AG09309 (cell line): ENCODE measurements at regions not wholly inside any gene's neighbourhood (a gene's known extent, or its start where the extent isn't known, plus 50 kb on each side); places are given as distances from the start of the nearest gene placed in this dataset.

Experiments used
- DNase-seq: peaks from one replicate; pipeline ENCODE4 v3.0.0-alpha.2; 2010; ENCODE audit warnings: low read depth
- H3K4me3 ChIP-seq: 2 replicates; pipeline ENCODE4 v1.5.1; 2011; ENCODE audit warnings: mild to moderate bottlenecking, low read depth, low read length, moderate library complexity; ENCODE audit not compliant: control insufficient read depth
- TF ChIP-seq, protein P1 (sequence below): IDR thresholded peaks from 2 replicates; pipeline ENCODE4 v1.5.1; 2011; ENCODE audit warnings: mild to moderate bottlenecking, low read depth, low read length, inconsistent platforms; ENCODE audit not compliant: insufficient read depth, control insufficient read depth; ENCODE audit errors: missing control alignments

DNA sequence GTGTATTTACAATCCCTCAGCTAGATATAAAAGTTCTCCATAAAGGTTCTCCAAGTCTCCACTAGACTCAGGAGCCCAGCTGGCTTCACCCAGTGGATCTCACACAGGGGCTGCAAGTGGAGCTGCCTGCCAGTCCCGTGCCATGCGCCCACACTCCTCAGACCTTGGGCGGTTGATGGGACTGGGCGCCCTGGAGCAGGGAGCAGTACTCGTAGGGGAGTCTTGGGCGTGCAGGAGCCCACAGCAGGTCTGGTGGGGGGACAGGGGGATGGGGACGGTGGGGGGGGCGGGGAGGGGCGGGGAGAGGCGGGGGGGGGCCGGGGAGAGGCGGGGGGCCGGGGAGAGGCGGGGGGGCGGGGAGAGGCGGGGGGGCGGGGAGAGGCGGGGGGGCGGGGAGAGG is 54.7 kb upstream of the RND3 start:
- H3K4me3 ChIP-seq = no peak overlapping the region
- DNase-seq = no peak
- TF ChIP-seq, protein P1, sequence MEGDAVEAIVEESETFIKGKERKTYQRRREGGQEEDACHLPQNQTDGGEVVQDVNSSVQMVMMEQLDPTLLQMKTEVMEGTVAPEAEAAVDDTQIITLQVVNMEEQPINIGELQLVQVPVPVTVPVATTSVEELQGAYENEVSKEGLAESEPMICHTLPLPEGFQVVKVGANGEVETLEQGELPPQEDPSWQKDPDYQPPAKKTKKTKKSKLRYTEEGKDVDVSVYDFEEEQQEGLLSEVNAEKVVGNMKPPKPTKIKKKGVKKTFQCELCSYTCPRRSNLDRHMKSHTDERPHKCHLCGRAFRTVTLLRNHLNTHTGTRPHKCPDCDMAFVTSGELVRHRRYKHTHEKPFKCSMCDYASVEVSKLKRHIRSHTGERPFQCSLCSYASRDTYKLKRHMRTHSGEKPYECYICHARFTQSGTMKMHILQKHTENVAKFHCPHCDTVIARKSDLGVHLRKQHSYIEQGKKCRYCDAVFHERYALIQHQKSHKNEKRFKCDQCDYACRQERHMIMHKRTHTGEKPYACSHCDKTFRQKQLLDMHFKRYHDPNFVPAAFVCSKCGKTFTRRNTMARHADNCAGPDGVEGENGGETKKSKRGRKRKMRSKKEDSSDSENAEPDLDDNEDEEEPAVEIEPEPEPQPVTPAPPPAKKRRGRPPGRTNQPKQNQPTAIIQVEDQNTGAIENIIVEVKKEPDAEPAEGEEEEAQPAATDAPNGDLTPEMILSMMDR = no peak

DNA sequence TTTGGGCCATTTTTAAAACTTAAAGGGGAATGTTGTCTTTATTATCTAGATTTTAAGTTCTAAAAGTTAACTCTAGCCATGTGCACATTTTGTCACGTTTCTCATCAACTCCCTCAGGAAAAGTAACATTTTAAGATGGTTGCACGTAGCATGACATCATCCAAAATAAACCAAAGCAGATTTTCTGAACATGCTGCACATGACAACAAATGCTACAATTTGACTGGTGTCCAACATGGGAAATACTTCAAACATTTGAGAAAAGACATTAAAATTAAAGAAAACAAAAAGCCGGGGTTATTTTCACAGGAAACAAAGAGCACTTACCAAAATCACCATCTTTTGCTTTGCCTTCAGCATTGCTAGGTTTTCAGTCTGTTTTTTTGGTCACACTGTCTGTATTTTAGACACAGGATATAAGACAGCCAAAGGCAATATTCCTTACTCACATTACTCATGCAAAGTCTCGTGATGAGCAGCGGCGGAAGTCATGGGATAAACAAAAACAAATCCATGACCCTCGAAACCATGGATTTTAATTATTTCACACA is 51.3 kb upstream of the RND3 start:
- TF ChIP-seq, protein P1 = no peak
- DNase-seq = no peak
- H3K4me3 ChIP-seq = no peak overlapping the region
